ENCODE measurements at regions not wholly inside any gene's neighbourhood (a gene's known extent, or its start where the extent isn't known, plus 50 kb on each side); places are given as distances from the start of the nearest gene placed in this dataset.

DNA sequence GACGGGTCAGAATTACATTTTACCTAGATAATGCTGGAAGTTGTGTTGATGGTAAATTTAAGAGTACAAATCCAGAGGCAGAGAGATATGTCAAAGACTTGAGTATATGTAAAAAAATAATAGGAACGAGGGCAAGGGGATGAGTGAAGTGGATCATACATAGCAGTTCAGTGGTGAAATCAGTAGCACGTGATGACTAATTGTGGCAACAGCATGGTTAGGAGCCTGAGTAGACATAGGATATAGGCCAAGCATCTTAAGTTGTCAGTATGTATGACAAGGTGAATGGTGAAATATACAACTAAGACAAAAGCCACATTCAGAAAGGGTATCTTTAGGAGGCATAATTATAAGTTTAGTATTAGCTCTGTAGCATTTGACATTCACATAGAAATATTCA, 826.5 kb upstream of the PIK3C3 start:
- WGBS, 5 donors: 70 to 87% (median 76%) methylated on average over 3 of the region's 3 CpGs
- intact Hi-C loops (cut with DNase I; ENCODE audit: low total_unique reads): no loop called here
- H3K36me3 ChIP-seq: no peaks in the 10 kb centered on the region
- no peaks in the 10 kb centered on the region for H3K27me3 ChIP-seq (replicated peaks in 1 of 7)
- DNase-seq: no peak
- no peaks in the 10 kb centered on the region for H3K4me1 ChIP-seq
- no peak overlapping the region for H3K4me3 ChIP-seq
- H3K27ac ChIP-seq: no peak overlapping the region
- peaks cover 0 to 6% (median 2%) of the 10 kb centered on the region in 8 donors for H3K9me3 ChIP-seq
- TF ChIP-seq, protein P1, sequence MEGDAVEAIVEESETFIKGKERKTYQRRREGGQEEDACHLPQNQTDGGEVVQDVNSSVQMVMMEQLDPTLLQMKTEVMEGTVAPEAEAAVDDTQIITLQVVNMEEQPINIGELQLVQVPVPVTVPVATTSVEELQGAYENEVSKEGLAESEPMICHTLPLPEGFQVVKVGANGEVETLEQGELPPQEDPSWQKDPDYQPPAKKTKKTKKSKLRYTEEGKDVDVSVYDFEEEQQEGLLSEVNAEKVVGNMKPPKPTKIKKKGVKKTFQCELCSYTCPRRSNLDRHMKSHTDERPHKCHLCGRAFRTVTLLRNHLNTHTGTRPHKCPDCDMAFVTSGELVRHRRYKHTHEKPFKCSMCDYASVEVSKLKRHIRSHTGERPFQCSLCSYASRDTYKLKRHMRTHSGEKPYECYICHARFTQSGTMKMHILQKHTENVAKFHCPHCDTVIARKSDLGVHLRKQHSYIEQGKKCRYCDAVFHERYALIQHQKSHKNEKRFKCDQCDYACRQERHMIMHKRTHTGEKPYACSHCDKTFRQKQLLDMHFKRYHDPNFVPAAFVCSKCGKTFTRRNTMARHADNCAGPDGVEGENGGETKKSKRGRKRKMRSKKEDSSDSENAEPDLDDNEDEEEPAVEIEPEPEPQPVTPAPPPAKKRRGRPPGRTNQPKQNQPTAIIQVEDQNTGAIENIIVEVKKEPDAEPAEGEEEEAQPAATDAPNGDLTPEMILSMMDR (IDR thresholded peaks at IDR 0.05 in 8 of 11, conservative IDR thresholded peaks at IDR 0.05 in 3 of 11): no peak
- TF ChIP-seq POLR2AphosphoS5 (IDR thresholded peaks at IDR 0.05): no peak
- TF ChIP-seq POLR2A (IDR thresholded peaks at IDR 0.05): no peak

GRCh38 chr18:41128126-41128525, 826.9 kb upstream of the PIK3C3 start:
- Histone ChIP-seq H3K4me3 (no peak overlapping the region), H3K36me3 (no peaks in the 10 kb centered on the region), H3K4me1 (no peaks in the 10 kb centered on the region), H3K27me3 (replicated peaks in 1 of 7) (no peaks in the 10 kb centered on the region), H3K27ac (no peak overlapping the region), H3K9me3 (peaks cover 0 to 10% (median 2%) of the 10 kb centered on the region in 8 donors)
- no peak for DNase-seq
- no peak for TF ChIP-seq POLR2A (IDR thresholded peaks at IDR 0.05)
- no peak for TF ChIP-seq POLR2AphosphoS5 (IDR thresholded peaks at IDR 0.05)
- TF ChIP-seq, protein P1 (IDR thresholded peaks at IDR 0.05 in 8 of 11, conservative IDR thresholded peaks at IDR 0.05 in 3 of 11): no peak
- intact Hi-C loops (cut with DNase I; ENCODE audit: low total_unique reads): no loop called here

GRCh38 chr18:41126541-41127235, 828.3 kb upstream of the PIK3C3 start:
- DNase-seq: no peak
- Histone ChIP-seq H3K27ac (no peak overlapping the region), H3K4me3 (no peak overlapping the region), H3K9me3 (peaks cover 0 to 13% (median 2%) of the 10 kb centered on the region in 8 donors), H3K36me3 (no peaks in the 10 kb centered on the region), H3K27me3 (replicated peaks in 1 of 7) (no peaks in the 10 kb centered on the region), H3K4me1 (no peaks in the 10 kb centered on the region)
- TF ChIP-seq POLR2A (IDR thresholded peaks at IDR 0.05) (no peak), POLR2AphosphoS5 (IDR thresholded peaks at IDR 0.05) (no peak)
- TF ChIP-seq, protein P1 (IDR thresholded peaks at IDR 0.05 in 8 of 11, conservative IDR thresholded peaks at IDR 0.05 in 3 of 11): no peak
- WGBS, 5 donors: 67 to 85% (median 72%) methylated on average over 2 of the region's 2 CpGs
- intact Hi-C loops (cut with DNase I; ENCODE audit: low total_unique reads): no loop called here

- H3K9me3 ChIP-seq: peaks cover 0 to 22% (median 0%) of the 10 kb centered on the region in 8 donors
- no peak for DNase-seq
- H3K36me3 ChIP-seq: no peaks in the 10 kb centered on the region
- TF ChIP-seq, protein P1 (IDR thresholded peaks at IDR 0.05 in 8 of 11, conservative IDR thresholded peaks at IDR 0.05 in 3 of 11): no peak
- no peak for TF ChIP-seq POLR2AphosphoS5 (IDR thresholded peaks at IDR 0.05)
- no peak for TF ChIP-seq POLR2A (IDR thresholded peaks at IDR 0.05)
- no peak overlapping the region for H3K27ac ChIP-seq
- WGBS, 5 donors: 74 to 89% (median 76%) methylated on average over 4 of the region's 4 CpGs
- no peaks in the 10 kb centered on the region for H3K4me1 ChIP-seq
- intact Hi-C loops (cut with DNase I; ENCODE audit: low total_unique reads): no loop called here
- no peak overlapping the region for H3K4me3 ChIP-seq
- H3K27me3 ChIP-seq (replicated peaks in 1 of 7): no peaks in the 10 kb centered on the region
Observed at GRCh38 chr18:41121116-41121826, 833.8 kb upstream of the PIK3C3 start.
